Ascending aorta (tissue), 2 donors: ENCODE measurements at regions not wholly inside any gene's neighbourhood (a gene's known extent, or its start where the extent isn't known, plus 50 kb on each side); places are given as distances from the start of the nearest gene placed in this dataset.
"Not testable (repeated sequence)": the region's sequence is repeated elsewhere in the genome, so short reads cannot be mapped to it uniquely, and the experiment has no call there.

Experiments
- DNase-seq, 2 donors: peaks; one replicate each; pipeline ENCODE4 v3.0.0-alpha.2; 2019; ENCODE audit warnings: low spot score in 2 of 2
- H3K27ac ChIP-seq, 2 donors: fragments of 200-600 bp; sonication (generic); one replicate each; pipeline ENCODE4 v1.5.1; 2016 to 2017; ENCODE audit warnings: mild to moderate bottlenecking in 1 of 2
- H3K27me3 ChIP-seq: fragments of 200-600 bp; sonication (generic); one replicate; pipeline ENCODE4 v1.5.1; 2017
- H3K36me3 ChIP-seq, 2 donors: fragments of 200-600 bp; sonication (generic); one replicate each; pipeline ENCODE4 v1.5.1; 2016
- H3K4me1 ChIP-seq, 2 donors: fragments of 200-600 bp; sonication (generic); one replicate each; pipeline ENCODE4 v1.5.1; 2016 to 2017; ENCODE audit warnings: mild to moderate bottlenecking in 1 of 2
- H3K4me3 ChIP-seq, 2 donors: fragments of 200-600 bp; sonication (generic); one replicate each; pipeline ENCODE4 v1.5.1; 2016 to 2017; ENCODE audit warnings: mild to moderate bottlenecking in 1 of 2
- H3K9me3 ChIP-seq, 2 donors: fragments of 200-600 bp; sonication (generic); one replicate each; pipeline ENCODE4 v1.5.1; 2016
- intact Hi-C: fragments of 100-400 bp; cut with DNase I; formaldehyde crosslinking; loops from one replicate; pipeline ENCODE4 v1.15.1; 2023
- TF ChIP-seq, protein P1 (sequence below), 3 experiments: fragments of 200-600 bp in 2 of 3; fragments of 450-650 bp in 1 of 3; sonication (generic) in 2 of 3; IDR thresholded peaks; one replicate each; pipeline ENCODE4 v1.5.1; 2016 to 2019; ENCODE audit warnings: antibody characterized with exemption in 3 of 3, mild to moderate bottlenecking in 1 of 3, moderate library complexity in 1 of 3

GRCh38 chr7:32765649-32766251, 125.8 kb downstream of the KBTBD2 start:
- DNase-seq, H3K27me3 ChIP-seq, H3K27ac ChIP-seq, H3K4me3 ChIP-seq, H3K4me1 ChIP-seq, H3K36me3 ChIP-seq, H3K9me3 ChIP-seq, intact Hi-C loops: not testable (repeated sequence)
- TF ChIP-seq, protein P1, sequence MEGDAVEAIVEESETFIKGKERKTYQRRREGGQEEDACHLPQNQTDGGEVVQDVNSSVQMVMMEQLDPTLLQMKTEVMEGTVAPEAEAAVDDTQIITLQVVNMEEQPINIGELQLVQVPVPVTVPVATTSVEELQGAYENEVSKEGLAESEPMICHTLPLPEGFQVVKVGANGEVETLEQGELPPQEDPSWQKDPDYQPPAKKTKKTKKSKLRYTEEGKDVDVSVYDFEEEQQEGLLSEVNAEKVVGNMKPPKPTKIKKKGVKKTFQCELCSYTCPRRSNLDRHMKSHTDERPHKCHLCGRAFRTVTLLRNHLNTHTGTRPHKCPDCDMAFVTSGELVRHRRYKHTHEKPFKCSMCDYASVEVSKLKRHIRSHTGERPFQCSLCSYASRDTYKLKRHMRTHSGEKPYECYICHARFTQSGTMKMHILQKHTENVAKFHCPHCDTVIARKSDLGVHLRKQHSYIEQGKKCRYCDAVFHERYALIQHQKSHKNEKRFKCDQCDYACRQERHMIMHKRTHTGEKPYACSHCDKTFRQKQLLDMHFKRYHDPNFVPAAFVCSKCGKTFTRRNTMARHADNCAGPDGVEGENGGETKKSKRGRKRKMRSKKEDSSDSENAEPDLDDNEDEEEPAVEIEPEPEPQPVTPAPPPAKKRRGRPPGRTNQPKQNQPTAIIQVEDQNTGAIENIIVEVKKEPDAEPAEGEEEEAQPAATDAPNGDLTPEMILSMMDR (IDR thresholded peaks at IDR 0.05), result peak in 2 of 3 experiments; percentile 18 to 43

GRCh38 chr7:32765185-32765584, 126.4 kb downstream of the KBTBD2 start:
- intact Hi-C loops, result no loop called here
- Histone ChIP-seq H3K9me3 (no peaks in the 10 kb centered on the region), H3K27ac (no peak overlapping the region), H3K4me3 (no peak overlapping the region), H3K36me3 (no peaks in the 10 kb centered on the region), H3K27me3 (no peaks in the 10 kb centered on the region), H3K4me1 (no peaks in the 10 kb centered on the region)
- DNase-seq, result no peak
- TF ChIP-seq, protein P1 (IDR thresholded peaks at IDR 0.05), result no peak

- H3K9me3 ChIP-seq, result no peaks in the 10 kb centered on the region
- no peak for DNase-seq
These were observed 128.7 kb downstream of the KBTBD2 start for GRCh38 chr7:32762925-32763293.

GRCh38 chr7:32762206-32762924, 129.2 kb downstream of the KBTBD2 start:
- H3K9me3 ChIP-seq, H3K27ac ChIP-seq, H3K27me3 ChIP-seq, H3K4me1 ChIP-seq, DNase-seq, H3K36me3 ChIP-seq, intact Hi-C loops: not testable (repeated sequence)
- H3K4me3 ChIP-seq, result peak overlapping the region in 1 of 2 donors; percentile 22

More at GRCh38 chr7:32762925-32763293, 128.7 kb downstream of the KBTBD2 start:
- Histone ChIP-seq H3K27ac (no peak overlapping the region), H3K4me1 (no peaks in the 10 kb centered on the region), H3K27me3 (no peaks in the 10 kb centered on the region), H3K4me3 (peak overlapping the region in 1 of 2 donors; percentile 22), H3K36me3 (no peaks in the 10 kb centered on the region)
- intact Hi-C loops, result no loop called here
- TF ChIP-seq, protein P1 (IDR thresholded peaks at IDR 0.05), result no peak

GRCh38 chr7:32761451-32762205, 129.9 kb downstream of the KBTBD2 start:
- intact Hi-C loops, result no loop called here
- peak overlapping the region in 1 of 2 donors; percentile 15 for H3K4me3 ChIP-seq

DNA sequence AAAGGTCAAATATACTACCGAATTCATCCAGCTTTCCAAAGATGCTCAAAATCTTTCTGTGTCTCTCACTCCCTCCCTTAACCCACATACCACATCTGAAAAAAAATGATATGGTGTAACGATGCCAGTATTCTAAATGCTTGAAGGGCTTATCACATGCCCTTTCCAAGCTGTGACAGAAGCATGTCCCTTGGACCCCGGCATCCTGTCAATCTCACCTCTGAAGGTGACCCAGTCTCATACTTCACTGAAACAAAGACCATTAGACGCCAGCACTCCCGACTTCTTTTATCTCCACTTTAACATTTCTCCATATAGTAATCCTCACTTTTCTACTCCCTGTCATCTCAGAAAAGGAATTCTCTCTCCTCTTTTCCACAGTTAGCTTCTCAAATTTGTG, 130.8 kb downstream of the KBTBD2 start:
- H3K27me3 ChIP-seq, H3K9me3 ChIP-seq, DNase-seq, H3K27ac ChIP-seq, H3K4me1 ChIP-seq, intact Hi-C loops, H3K36me3 ChIP-seq, H3K4me3 ChIP-seq: not testable (repeated sequence)

More at GRCh38 chr7:32761451-32762205, 129.9 kb downstream of the KBTBD2 start:
- H3K9me3 ChIP-seq, result no peaks in the 10 kb centered on the region
- TF ChIP-seq, protein P1 (IDR thresholded peaks at IDR 0.05), result no peak
- H3K36me3 ChIP-seq, result no peaks in the 10 kb centered on the region
- H3K4me1 ChIP-seq, result no peaks in the 10 kb centered on the region
- no peak for DNase-seq
- no peaks in the 10 kb centered on the region for H3K27me3 ChIP-seq
- no peak overlapping the region for H3K27ac ChIP-seq

GRCh38 chr7:32759859-32760258, 131.7 kb downstream of the KBTBD2 start:
- H3K36me3 ChIP-seq, intact Hi-C loops, H3K27ac ChIP-seq, H3K4me1 ChIP-seq, DNase-seq, H3K9me3 ChIP-seq, H3K27me3 ChIP-seq, H3K4me3 ChIP-seq: not testable (repeated sequence)

GRCh38 chr7:32753872-32754271, 137.7 kb downstream of the KBTBD2 start:
- H3K4me1 ChIP-seq, H3K9me3 ChIP-seq, H3K27me3 ChIP-seq, H3K36me3 ChIP-seq, H3K4me3 ChIP-seq, DNase-seq, intact Hi-C loops, H3K27ac ChIP-seq: not testable (repeated sequence)

- DNase-seq, H3K4me3 ChIP-seq, H3K27me3 ChIP-seq, H3K4me1 ChIP-seq, H3K9me3 ChIP-seq, H3K27ac ChIP-seq, intact Hi-C loops, H3K36me3 ChIP-seq: not testable (repeated sequence)
These were observed 143.2 kb downstream of the KBTBD2 start for GRCh38 chr7:32748337-32748736.
